Muscle of leg (tissue), 3 donors: ENCODE measurements at regions not wholly inside any gene's neighbourhood (a gene's known extent, or its start where the extent isn't known, plus 50 kb on each side); places are given as distances from the start of the nearest gene placed in this dataset.
"Not testable (repeated sequence)": the region's sequence is repeated elsewhere in the genome, so short reads cannot be mapped to it uniquely, and the experiment has no call there.

ENCODE experiments used
- DNase-seq: peaks from one replicate; pipeline ENCODE4 v3.0.0; 2013
- H3K27ac ChIP-seq: one replicate; pipeline ENCODE4 v1.5.1; 2013; ENCODE audit warnings: mild to moderate bottlenecking, low read length, control low read depth
- H3K27me3 ChIP-seq: one replicate; pipeline ENCODE4 v1.6.1; 2013; ENCODE audit warnings: low read length; ENCODE audit not compliant: control insufficient read depth, insufficient read depth
- H3K36me3 ChIP-seq: one replicate; pipeline ENCODE4 v1.6.1; 2013; ENCODE audit warnings: low read length; ENCODE audit not compliant: control insufficient read depth, insufficient read depth
- H3K4me1 ChIP-seq: one replicate; pipeline ENCODE4 v1.6.1; 2013; ENCODE audit warnings: low read length; ENCODE audit not compliant: control insufficient read depth, insufficient read depth
- H3K4me3 ChIP-seq: one replicate; pipeline ENCODE4 v1.5.1; 2013; ENCODE audit warnings: low read length, control low read depth
- H3K9me3 ChIP-seq: replicated peaks from 2 replicates; pipeline ENCODE4 v1.6.1; 2013; ENCODE audit warnings: low read depth, low read length; ENCODE audit not compliant: control insufficient read depth
- WGBS: methylation state at CpG from one replicate; pipeline ENCODE4 v1.1.5; 2013; ENCODE audit warnings: missing lambda C conversion rate; ENCODE audit not compliant: insufficient coverage; 5-methylcytosine and 5-hydroxymethylcytosine counted together

- H3K4me1 ChIP-seq: no peaks in the 10 kb centered on the region
- no peaks in the 10 kb centered on the region for H3K9me3 ChIP-seq
- H3K27me3 ChIP-seq: no peaks in the 10 kb centered on the region
- no peaks in the 10 kb centered on the region for H3K36me3 ChIP-seq
- no peak overlapping the region for H3K27ac ChIP-seq
- DNase-seq: peak; percentile 73
- H3K4me3 ChIP-seq: no peak overlapping the region
- WGBS: no CpG with 5 or more reads among the region's 3 CpGs
Observed at GRCh38 chr16:13733561-13733960, 186.4 kb upstream of the ERCC4 start.

GRCh38 chr16:13739621-13740373 is 180.2 kb upstream of the ERCC4 start:
- not testable (repeated sequence) for H3K4me1 ChIP-seq, H3K4me3 ChIP-seq, H3K36me3 ChIP-seq, H3K9me3 ChIP-seq, H3K27ac ChIP-seq, H3K27me3 ChIP-seq, DNase-seq
- WGBS: 86% methylated on average over 4 of the region's 14 CpGs

- no peaks in the 10 kb centered on the region for H3K27me3 ChIP-seq
- H3K36me3 ChIP-seq: no peaks in the 10 kb centered on the region
- no peak for DNase-seq
- H3K9me3 ChIP-seq: peaks cover 2% of the 10 kb centered on the region
- H3K4me1 ChIP-seq: no peaks in the 10 kb centered on the region
- no peak overlapping the region for H3K27ac ChIP-seq
- H3K4me3 ChIP-seq: no peak overlapping the region
Observed at GRCh38 chr16:13742928-13743327, 177.0 kb upstream of the ERCC4 start.

GRCh38 chr16:13743571-13743970 is 176.4 kb upstream of the ERCC4 start:
- no peak for DNase-seq
- 75% methylated on average over 1 of the region's 1 CpG for WGBS
- Histone ChIP-seq H3K27me3 (no peaks in the 10 kb centered on the region), H3K4me3 (no peak overlapping the region), H3K4me1 (no peaks in the 10 kb centered on the region), H3K36me3 (no peaks in the 10 kb centered on the region), H3K27ac (no peak overlapping the region), H3K9me3 (peaks cover 2% of the 10 kb centered on the region)

- Histone ChIP-seq H3K27me3 (no peaks in the 10 kb centered on the region), H3K4me1 (no peaks in the 10 kb centered on the region), H3K9me3 (no peaks in the 10 kb centered on the region), H3K4me3 (no peak overlapping the region), H3K27ac (no peak overlapping the region), H3K36me3 (no peaks in the 10 kb centered on the region)
- 65% methylated on average over 7 of the region's 14 CpGs for WGBS
- no peak for DNase-seq
Observed at GRCh38 chr16:13756411-13757140, 163.4 kb upstream of the ERCC4 start.

- Histone ChIP-seq H3K4me3 (no peak overlapping the region), H3K4me1 (no peaks in the 10 kb centered on the region), H3K27ac (no peak overlapping the region), H3K9me3 (no peaks in the 10 kb centered on the region), H3K27me3 (no peaks in the 10 kb centered on the region), H3K36me3 (no peaks in the 10 kb centered on the region)
- DNase-seq: no peak
- 61% methylated on average over 2 of the region's 2 CpGs for WGBS
Observed at GRCh38 chr16:13766334-13766733, 153.6 kb upstream of the ERCC4 start.

- Histone ChIP-seq H3K36me3 (no peaks in the 10 kb centered on the region), H3K4me1 (no peaks in the 10 kb centered on the region), H3K4me3 (no peak overlapping the region), H3K9me3 (no peaks in the 10 kb centered on the region), H3K27me3 (no peaks in the 10 kb centered on the region), H3K27ac (no peak overlapping the region)
- no CpG with 5 or more reads among the region's 7 CpGs for WGBS
- DNase-seq: peak; percentile 29
Observed at GRCh38 chr16:13767215-13767614, 152.7 kb upstream of the ERCC4 start.

- no peak for DNase-seq
- no peaks in the 10 kb centered on the region for H3K9me3 ChIP-seq
- no peaks in the 10 kb centered on the region for H3K4me1 ChIP-seq
- H3K4me3 ChIP-seq: no peak overlapping the region
- no CpG with 5 or more reads among the region's 4 CpGs for WGBS
- H3K27me3 ChIP-seq: no peaks in the 10 kb centered on the region
- no peaks in the 10 kb centered on the region for H3K36me3 ChIP-seq
- H3K27ac ChIP-seq: no peak overlapping the region
Observed at GRCh38 chr16:13768471-13768870, 151.5 kb upstream of the ERCC4 start.

- H3K27me3 ChIP-seq: no peaks in the 10 kb centered on the region
- 97% methylated on average over 5 of the region's 5 CpGs for WGBS
- DNase-seq: no peak
- H3K36me3 ChIP-seq: no peaks in the 10 kb centered on the region
- H3K4me1 ChIP-seq: no peaks in the 10 kb centered on the region
- H3K4me3 ChIP-seq: no peak overlapping the region
- no peaks in the 10 kb centered on the region for H3K9me3 ChIP-seq
- H3K27ac ChIP-seq: no peak overlapping the region
Observed at GRCh38 chr16:13770436-13770835, 149.5 kb upstream of the ERCC4 start.

GRCh38 chr16:13772782-13773181 is 147.2 kb upstream of the ERCC4 start:
- Histone ChIP-seq H3K27ac (no peak overlapping the region), H3K9me3 (no peaks in the 10 kb centered on the region), H3K36me3 (no peaks in the 10 kb centered on the region), H3K4me1 (no peaks in the 10 kb centered on the region), H3K27me3 (no peaks in the 10 kb centered on the region), H3K4me3 (no peak overlapping the region)
- no peak for DNase-seq
- WGBS: no CpG with 5 or more reads among the region's 1 CpG
